8988T (cell line): ENCODE measurements at regions not wholly inside any gene's neighbourhood (a gene's known extent, or its start where the extent isn't known, plus 50 kb on each side); places are given as distances from the start of the nearest gene placed in this dataset.
"Not testable (repeated sequence)": the region's sequence is repeated elsewhere in the genome, so short reads cannot be mapped to it uniquely, and the experiment has no call there.

Experiments
- DNase-seq: peaks from one replicate; pipeline ENCODE4 v3.0.0; 2011

DNA sequence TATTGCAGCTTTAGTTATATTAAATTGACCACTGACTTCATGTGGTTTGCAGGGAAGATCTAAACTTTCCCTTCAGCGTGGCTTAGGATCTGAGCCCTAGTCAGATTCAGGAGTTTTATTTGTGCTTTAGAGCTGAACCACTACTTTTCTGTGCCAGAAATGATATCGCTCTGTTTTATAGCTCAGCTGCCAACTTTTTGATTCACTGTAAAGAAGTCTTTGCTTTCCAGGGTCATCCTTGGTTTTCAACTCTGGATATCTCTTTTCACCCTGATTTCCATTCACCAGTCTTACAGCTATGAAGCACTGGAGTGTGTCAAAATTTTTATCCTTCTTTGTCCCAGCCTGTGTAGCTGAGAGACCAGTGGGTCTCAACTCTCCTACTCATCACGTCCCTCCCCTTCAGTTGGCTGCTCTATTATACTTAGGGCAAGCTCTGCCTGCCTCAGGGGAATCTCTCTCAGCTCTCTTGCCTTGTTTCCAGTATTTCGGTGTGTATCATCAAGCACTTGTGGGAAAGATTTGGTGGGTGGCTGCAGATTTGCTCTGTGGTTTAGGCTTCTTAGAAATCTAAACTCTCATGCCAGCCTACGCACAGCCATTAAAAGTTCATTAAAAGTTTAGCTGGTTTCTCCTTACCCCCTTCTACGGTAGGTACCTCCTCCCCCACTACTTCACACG, 425.5 kb downstream of the TENT5A start:
- no peak for DNase-seq

DNA sequence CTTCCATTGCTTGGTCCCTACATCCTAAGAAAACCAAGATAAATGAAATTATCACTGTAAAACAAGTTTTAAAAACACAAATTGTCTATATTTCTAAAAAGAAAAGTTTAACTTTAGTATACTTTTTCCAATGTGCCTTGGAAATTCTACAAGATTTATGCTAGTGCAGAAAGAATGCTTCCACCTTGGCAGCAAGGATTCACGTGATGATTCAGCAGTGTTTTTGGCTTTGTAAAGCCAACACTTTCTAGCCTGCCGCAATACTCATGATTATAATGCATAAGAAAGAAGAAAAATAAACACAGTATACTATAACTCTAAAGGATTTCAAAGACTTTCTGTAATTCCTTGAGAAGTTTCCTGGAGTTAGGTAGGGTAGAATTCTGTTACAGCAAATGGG, 442.7 kb downstream of the TENT5A start:
- no peak for DNase-seq

DNA sequence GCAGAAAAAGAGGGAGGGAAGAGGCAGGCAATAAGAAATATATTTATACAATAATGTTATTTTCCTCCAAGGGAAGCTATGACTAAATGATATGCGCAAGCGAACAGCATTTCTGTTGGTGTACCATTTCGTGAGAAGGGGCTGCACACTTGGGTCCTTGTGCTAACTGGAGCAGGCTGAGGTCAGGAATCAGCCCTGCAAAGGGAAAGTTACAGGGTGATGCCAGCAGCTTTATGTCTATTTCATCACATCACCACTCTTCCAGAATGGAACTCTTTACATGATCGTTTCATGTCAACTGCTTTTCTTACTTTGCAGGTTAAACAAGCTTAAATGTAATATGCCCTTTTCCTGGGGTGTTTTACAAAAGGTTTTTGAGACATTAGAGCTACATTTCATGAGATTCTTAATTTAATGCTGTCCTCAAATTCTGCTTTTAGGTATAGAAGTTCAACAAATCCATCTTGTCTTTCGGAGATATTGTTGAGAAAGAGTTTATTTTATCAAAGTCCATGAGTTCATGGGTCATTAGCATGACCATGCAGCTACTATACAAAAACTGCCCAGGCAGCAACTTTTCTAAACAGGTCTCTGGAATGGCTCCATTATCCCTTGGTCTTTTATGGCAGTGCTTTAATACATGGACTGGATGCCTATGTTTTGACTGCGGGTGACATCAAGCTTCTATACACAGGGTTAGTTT, 443.8 kb downstream of the TENT5A start:
- DNase-seq, result no peak

DNA sequence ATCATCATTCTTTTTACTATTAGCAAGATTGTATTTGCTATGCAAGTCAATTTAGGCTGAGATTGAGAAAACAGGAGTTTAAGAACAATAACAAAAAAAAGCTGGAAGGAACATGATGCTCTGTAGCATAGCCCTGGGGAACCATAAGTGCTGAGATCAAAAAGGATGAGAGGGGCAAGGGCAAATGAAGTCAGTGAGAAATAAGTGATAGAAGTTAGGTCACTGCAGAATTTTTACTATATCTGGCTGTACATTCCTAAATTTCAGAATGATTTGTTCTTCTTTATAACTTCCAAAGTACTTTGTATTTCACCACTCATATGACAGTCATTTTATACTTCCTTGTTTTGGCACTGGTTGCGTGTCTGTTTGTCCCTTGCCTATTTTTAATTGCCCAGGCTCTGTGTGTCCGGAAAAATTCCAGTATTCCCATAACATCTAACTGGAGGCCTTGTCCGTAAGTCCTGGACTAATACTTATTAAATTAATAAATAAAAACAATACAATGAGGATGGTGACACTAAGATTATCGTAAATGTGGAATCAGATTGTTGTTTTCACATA, 444.7 kb downstream of the TENT5A start:
- no peak for DNase-seq

DNA sequence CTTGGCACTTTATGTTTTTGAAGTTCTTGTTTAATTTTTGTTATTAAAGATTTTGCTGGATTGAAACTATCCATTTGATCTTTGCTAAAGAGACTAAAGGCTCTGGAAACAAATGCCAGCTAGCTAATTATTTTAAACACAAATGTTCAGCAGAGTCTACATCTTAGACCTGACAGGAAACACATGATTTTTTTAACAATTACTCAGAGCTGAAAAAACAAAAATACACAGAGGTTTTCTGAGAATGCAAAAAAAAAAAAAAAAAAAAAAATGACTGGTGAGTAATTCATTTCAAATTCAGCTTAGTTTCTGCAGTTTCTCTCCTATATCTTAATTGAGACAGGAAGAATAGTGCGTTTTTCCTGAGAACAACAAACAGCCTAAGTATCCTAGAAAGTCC, 448.0 kb downstream of the TENT5A start:
- no peak for DNase-seq

DNA sequence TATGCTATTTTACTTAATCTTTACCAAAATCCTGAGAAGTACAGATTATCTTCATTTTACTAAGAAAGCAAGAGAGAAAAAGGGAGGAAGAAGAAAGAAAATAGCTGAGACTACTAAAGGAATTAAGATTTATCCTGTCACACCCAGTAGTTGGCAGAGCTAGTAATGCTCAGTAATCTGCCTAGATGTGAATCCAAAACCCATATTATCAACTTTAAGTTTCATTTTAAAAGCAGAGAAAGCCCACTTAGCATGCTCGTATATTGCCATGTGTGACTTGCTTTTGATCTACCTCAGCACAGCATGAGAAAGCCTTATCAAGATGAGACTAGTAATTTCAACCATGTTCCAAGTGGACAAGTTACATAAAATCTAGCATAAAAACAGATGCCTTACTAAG, 451.5 kb downstream of the TENT5A start:
- DNase-seq, result no peak

DNA sequence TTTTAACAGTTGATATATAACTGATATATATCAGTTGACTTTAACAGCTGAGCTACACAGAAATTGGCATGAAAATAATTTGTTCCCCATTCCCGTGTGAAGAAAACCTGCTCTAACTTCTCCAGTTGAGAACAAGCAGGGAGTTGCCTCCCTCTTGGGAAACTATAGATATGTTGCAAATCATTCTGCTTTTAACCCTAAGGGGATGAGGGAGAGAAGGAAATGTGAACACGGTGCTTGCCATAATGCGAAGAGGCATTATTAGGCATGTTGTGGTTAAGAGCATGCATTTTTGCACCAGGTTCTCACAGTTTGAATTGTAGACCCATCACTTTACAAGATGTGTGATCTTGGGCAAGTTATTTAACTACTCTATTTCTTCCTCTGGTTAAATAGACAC, 453.7 kb downstream of the TENT5A start:
- no peak for DNase-seq

DNA sequence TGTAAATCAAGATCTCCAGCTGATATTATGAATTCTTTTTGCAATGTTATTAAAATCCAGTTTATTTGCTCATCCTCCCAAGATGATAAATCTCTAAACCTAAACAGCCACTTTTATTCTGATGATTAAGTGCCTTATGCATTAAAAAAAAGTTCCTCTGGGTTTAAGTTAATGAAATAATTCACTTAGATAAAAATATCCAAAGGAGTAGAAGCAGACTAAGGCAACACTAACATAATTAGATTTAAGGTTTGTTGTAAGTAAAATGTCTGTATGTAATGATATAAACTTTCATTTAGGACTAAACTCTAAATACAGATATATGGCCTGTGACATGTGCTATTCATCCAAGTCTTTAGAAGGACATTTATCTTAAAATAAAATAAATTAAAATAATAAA, 457.2 kb downstream of the TENT5A start:
- DNase-seq, result no peak

DNA sequence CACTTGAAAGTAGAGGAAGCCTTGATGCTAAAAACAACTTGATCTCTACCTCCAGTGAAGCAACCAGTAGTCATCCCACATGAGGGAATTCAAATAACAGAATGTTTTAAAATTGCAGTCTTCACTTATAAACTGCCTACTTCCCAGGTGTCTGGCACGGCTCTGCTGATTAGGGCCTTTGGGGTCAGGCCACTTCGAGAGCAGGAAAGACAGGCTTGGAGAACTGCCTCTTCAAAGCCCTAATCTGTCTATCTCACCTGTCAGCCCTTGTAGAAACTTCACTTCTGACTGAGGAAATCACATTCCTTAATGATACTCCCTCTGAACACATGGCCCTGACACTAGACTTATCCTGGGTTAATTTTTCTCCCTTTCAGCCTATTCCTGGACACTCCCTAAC, 458.6 kb downstream of the TENT5A start:
- no peak for DNase-seq

DNA sequence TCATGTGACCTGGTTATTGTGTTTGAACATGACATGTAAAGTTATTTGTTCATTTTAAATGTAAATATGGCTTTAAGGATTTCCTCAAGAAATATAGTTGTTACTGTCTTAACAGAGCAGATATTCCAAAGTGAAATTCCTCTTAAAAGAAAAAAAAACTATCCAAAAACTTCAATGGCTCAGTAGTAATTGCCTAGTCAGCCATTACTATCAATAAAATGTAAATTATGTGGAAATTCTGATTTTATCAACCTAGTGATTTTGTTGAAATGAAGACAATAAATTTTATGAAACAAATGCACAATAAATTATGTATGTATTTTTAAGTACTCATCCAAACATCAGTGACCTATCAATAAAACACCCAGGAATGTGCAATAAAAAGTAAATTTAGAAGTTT, 463.3 kb downstream of the TENT5A start:
- no peak for DNase-seq

DNA sequence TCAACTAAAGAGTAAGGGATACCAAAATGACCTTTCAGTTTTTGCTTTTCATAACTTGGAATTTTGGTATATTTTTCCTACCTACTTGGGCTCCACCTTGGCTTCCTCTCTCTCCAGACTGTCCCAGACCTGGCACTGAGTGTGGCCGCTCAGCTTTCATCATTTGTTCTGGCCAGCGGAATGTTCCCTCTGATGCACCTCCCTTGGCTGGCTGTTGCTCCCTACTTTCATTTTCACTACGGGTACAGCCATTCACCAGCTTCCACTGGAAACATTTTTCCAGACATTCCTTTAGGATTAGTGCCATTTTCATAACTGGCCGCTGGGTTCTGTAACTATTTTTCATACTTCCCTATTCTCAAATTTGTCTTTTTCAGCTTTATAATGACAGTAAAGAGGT, 487.4 kb downstream of the TENT5A start:
- DNase-seq, result no peak

DNA sequence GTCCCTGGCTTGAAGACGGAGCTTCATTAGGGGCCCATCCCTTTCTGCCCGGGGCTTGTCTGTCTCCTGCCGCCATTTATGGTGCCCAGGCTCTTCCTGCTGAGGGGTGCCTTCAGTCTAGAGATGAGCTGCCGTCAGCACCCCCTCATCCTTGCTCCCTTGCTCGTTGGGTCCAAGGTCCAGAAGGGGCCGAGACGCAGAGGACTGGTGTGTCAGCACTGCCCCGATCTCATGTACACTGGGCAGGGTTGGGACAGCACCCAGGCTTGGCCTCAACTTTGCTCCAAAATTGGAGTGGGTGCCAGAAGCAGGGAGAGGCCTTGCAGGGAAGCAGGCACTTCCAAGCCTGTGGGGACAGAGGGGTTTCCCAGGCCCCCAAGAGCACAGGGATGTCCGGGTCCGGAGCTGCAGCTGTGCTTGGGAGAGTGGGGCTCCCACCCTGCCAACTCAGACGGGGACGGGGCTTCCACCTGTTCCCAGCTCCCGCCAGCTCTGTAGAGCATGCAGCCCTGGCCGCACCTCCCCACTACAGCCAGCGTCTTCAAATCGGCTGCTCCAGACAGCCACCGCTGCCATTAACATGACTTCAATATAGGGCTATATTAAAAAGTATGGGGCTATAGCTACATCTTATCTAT, 488.8 kb downstream of the TENT5A start:
- DNase-seq, result no peak

DNA sequence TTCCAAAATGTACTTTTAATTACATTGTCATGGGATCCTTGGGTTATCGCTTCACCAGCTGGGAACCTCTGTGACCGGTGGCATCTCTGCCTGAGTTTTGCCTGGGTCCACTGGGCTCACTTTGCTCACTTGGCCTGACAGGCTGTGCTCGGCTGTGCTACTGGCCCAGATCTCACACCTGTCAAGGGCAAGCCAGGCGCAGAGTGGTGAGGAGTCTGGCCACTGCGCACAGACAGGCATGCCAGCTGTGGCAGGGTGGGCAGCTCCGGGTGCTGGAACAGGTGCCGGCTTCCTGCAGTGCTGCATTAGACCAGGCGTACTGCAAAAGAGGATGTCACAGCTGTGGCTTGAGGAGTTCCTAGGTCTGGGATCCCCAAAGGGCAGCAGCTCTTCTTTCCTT, 489.8 kb downstream of the TENT5A start:
- DNase-seq, result no peak

DNA sequence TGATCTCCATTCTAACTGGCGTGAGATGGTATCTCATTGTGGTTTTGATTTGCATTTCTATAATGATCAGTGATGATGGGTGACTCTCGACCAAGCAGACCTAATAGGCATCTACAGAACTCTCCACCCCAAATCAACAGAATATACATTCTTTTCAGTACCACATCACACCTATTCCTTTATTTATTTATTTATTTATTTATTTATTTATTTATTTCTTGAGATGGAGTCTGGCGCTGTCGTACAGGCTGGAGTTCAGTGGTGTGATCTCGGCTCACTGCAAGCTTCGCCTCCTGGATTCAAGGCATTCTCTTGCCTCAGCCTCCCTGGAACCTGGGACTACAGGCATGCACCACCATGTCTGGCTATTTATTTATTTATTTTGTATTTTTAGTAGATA, 496.3 kb downstream of the TENT5A start:
- not testable (repeated sequence) for DNase-seq

DNA sequence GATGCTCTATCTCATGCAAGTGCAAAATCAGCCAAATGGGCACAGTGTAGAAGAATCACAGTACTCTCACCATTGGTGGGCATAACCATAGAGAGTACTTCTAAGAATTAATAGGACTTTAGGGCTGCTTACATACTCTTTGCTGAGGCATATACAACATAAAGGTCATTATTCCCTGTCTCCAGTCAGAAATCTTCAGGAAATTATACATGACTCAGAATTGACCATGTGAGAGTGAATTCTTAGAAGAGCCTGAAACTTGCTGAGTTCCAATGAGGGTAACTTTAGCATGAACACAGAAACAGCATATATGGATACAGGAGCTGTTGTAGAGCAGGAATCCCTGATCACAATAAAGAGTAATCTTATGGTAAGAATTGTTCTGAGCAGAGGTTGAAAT, 498.7 kb downstream of the TENT5A start:
- no peak for DNase-seq

DNA sequence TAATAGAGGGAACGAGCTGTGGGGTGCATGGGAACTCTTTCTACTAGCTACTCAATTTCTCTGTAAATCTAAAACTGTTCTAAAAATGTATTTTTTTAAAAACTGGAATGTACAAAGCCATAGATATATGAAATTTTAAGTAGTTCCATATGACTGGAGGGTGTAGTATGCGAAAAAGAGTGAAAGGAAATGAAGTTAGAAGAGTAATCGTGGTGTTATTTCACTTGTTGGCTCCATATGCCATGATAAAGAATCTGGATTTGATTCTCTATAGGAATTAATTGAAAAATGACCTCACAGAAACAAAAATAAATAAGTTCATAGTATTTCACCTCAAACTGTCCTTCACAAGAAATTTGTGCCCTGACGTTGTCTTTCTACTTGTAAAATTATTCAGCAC, 500.2 kb downstream of the TENT5A start:
- no peak for DNase-seq

DNA sequence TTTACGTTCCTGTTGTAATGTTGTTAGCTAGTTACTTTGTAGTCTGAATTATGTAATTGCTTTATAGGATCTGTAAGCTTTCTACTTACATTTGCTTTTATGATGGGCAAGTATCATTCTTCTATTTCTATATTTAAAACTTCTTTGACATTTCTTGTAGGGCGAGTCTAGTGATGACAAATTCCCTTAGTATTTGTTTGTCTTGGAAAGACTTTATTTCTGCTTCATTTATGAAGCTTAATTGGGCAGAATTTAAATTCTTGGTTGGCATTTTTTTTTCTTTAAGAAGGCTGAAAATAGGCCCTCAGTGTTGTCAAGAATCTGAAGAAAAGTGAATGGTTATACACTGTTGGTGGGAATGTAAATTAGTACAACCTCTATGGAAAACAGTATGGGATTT, 506.3 kb downstream of the TENT5A start:
- DNase-seq, result no peak

DNA sequence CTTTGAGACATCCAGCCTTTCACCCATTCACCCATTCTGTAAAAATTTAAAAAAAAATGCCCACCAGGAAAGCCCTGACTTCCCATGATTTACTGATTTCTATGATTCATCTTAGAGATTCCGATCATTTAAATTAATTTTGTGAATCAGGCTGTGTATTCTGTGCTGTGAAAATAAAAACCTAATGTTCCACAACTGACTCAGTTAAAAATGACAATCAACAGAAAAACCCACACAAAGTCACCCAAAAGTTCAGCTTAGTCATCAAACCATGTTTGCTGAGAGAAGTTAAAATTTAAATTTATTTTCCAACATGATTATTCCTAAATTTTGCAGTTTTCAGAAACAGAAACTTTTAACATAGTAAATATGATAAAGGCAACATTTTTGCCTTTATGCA, 509.9 kb downstream of the TENT5A start:
- no peak for DNase-seq

DNA sequence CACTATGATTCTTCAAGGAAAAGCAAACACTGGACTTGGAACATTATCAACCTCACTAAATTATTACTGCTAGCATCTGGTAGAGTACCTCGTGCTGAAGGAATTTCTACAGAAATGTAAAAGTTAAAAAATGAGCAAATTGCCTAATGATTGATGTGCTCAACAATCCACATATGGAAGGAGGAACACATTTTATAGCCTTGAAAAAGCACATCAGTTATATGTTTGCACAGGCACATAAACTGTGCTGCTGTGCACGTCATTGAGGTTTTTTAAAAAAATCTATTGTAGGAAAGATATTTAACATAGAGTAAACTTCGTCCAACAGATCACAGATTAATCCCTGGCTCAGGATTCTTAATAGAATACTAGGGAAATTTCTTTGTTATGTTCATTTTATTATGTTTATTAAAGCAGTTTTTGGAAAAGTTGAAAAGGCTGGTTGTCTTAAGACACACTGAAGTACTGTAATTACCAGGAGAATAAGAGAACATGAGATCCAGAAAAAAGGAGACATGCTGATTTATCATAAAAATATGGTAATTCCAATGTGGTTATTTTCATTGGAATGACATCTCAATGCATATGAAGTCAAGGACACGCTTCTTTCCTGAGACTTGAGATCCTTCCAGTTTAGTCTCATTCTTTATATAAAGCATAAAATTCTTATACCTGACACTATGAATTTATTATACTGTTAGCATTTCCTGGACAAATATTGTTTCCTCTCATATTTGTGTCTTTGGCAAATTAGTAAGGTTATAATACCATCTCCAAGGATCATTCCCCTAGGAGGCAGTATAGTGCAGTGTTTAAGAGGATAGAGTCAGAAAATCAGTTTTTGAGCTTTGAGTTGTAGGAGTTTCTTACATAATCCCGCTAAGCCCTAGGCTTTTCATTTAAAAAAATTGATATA, 511.1 kb downstream of the TENT5A start:
- no peak for DNase-seq

DNA sequence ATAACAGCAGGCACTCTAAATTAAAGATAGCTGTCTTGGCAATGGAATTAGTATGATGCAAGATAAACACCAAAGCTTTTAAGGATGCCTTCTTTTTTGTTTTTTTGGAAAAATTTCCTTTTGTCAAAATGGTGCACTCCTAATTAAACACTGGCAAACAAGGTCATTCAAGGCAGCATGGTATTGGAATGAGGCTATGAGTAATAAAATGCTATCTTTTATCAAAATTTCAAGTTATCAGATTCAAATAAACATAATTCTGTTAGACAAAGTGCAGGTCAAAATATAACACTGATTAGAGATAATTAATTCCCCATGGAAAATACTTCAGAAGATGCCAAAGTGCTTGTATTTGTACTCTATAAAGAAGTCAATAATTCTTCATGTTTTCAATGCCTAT, 514.1 kb downstream of the TENT5A start:
- no peak for DNase-seq

DNA sequence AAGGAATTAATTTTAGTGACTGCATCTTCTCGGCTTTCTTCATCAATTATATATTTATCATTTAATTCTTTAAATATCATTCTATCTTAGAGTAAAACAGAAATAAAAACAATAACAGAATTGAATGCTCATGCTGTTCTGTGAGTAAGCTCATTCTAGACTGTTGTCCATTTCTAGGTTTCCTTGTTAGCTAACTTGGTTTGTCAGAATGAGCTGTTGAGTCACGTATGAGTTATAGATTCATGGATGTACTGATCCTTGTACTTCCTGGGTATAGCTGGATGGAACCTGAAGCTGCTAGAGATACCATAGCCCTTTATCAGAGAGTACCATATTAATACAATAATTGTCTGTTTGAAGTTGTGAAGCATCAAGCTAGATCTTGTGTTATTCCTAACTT, 515.3 kb downstream of the TENT5A start:
- DNase-seq, result no peak

DNA sequence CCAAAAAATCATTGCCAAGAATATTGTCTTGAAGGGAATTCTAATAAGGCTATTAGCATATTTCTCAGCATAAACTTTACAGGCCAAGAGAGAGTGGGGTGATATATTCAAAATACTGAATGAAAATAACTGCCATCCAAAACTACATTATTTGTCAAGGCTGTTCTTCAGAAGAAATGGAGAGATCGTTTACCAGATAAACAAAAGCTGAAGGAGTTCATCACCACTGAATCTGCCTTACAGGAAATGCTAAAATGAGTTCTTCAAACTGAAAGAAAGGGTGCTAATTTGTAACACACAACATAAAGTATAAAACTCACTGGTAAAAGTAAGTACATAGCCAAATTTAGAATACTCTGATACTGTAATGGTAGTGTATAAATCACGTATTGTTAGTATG, 517.0 kb downstream of the TENT5A start:
- no peak for DNase-seq

DNA sequence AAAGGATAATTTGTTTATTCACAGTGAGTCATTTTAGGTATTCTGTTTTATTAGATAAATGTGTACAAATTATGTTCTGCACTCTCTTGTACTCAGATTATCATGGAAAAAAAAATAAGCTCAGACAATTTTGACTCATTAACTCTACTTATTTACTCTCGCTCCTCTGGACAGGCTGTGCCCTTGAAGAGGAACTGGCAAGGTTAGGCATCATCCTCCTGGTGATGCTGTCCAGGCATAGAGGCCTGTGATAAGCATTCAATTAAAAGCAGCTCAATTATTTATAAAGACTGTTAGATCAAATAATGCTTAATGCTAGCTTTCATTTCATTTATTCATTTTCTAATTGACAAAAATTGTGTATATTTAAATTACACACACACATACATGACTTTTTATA, 518.5 kb downstream of the TENT5A start:
- DNase-seq, result no peak
